Keratinocyte (primary cell): ENCODE measurements at regions not wholly inside any gene's neighbourhood (a gene's known extent, or its start where the extent isn't known, plus 50 kb on each side); places are given as distances from the start of the nearest gene placed in this dataset.

Source experiments
- DNase-seq: peaks from one replicate; pipeline ENCODE4 v3.0.0-alpha.2; 2011; ENCODE audit warnings: low read depth, missing footprints, low spot score
- FAIRE-seq: peaks from 2 replicates; lab custom pipeline; 2011; peaks lifted over from hg19 to GRCh38; lab: Jason Lieb, UNC
- H2AFZ ChIP-seq: 2 replicates; pipeline ENCODE4 v1.6.0; 2012; ENCODE audit warnings: low read length, control low read depth, inconsistent platforms; ENCODE audit not compliant: control insufficient read depth
- H3K27ac ChIP-seq: 2 replicates; pipeline ENCODE4 v1.5.1; 2011; ENCODE audit warnings: low read length; ENCODE audit not compliant: control insufficient read depth, insufficient read depth
- H3K27me3 ChIP-seq: 3 replicates; pipeline ENCODE4 v1.6.0; 2011; ENCODE audit warnings: low read length; ENCODE audit not compliant: control insufficient read depth, insufficient read depth; ENCODE audit errors: extremely low read depth
- H3K36me3 ChIP-seq, 2 experiments: 2 replicates in 1 of 2; 3 replicates in 1 of 2; pipeline ENCODE4 v1.5.1; 2011; ENCODE audit warnings: low read length in 2 of 2, mild to moderate bottlenecking in 1 of 2; ENCODE audit not compliant: control insufficient read depth in 2 of 2, insufficient read depth in 2 of 2; ENCODE audit errors: extremely low read depth in 1 of 2
- H3K4me1 ChIP-seq: 3 replicates; pipeline ENCODE4 v1.5.1; 2011; ENCODE audit warnings: low read length; ENCODE audit not compliant: control insufficient read depth, insufficient read depth; ENCODE audit errors: extremely low read depth
- H3K4me2 ChIP-seq: 3 replicates; pipeline ENCODE4 v1.6.0; 2011; ENCODE audit warnings: low read depth, low read length; ENCODE audit not compliant: control insufficient read depth, insufficient read depth; ENCODE audit errors: extremely low read depth
- H3K4me3 ChIP-seq, 3 experiments: fragments of 200-600 bp in 1 of 3; sonication (generic) in 1 of 3; 2 replicates in 2 of 3; 3 replicates in 1 of 3; pipeline ENCODE4 v1.5.1; 2011 to 2016; ENCODE audit warnings: low read length in 3 of 3, mild to moderate bottlenecking in 3 of 3, control low read depth in 2 of 3, inconsistent platforms in 1 of 3, low read depth in 1 of 3, mixed read lengths in 1 of 3, mixed run types in 1 of 3, moderate library complexity in 1 of 3; ENCODE audit not compliant: control insufficient read depth in 2 of 3, insufficient read depth in 2 of 3; ENCODE audit errors: extremely low read depth in 1 of 3
- H3K79me2 ChIP-seq: 2 replicates; pipeline ENCODE4 v1.6.0; 2012; ENCODE audit warnings: low read length; ENCODE audit not compliant: control insufficient read depth, insufficient read depth
- H3K9ac ChIP-seq: 3 replicates; pipeline ENCODE4 v1.6.0; 2011; ENCODE audit warnings: low read length; ENCODE audit not compliant: control insufficient read depth, insufficient read depth; ENCODE audit errors: extremely low read depth
- H3K9me1 ChIP-seq: 3 replicates; pipeline ENCODE4 v1.6.0; 2011; ENCODE audit warnings: low read length; ENCODE audit not compliant: control insufficient read depth, insufficient read depth; ENCODE audit errors: extremely low read depth
- H3K9me3 ChIP-seq: 2 replicates; pipeline ENCODE4 v1.5.1; 2012; ENCODE audit warnings: low read depth, low read length; ENCODE audit not compliant: control insufficient read depth
- H4K20me1 ChIP-seq: 3 replicates; pipeline ENCODE4 v1.6.0; 2011; ENCODE audit warnings: low read length; ENCODE audit not compliant: control insufficient read depth, insufficient read depth; ENCODE audit errors: extremely low read depth
- EZH2 ChIP-seq: IDR thresholded peaks from one replicate; pipeline ENCODE4 v1.6.1; 2012; ENCODE audit warnings: inconsistent platforms, mild to moderate bottlenecking, low read length, moderate library complexity
- dilution Hi-C: fragments of 300-500 bp; cut with MboI; formaldehyde crosslinking; loops from one replicate; pipeline ENCODE4 v1.7.0; 2020; ENCODE audit warnings: low sequenced_read_pairs; ENCODE audit not compliant: extremely low pct_ligation_motif_present
- TF ChIP-seq, protein P1 (sequence below), 3 experiments: IDR thresholded peaks in 1 of 3; conservative IDR thresholded peaks in 1 of 3; optimal IDR thresholded peaks in 1 of 3; 2 replicates in 2 of 3; 3 replicates in 1 of 3; pipeline versions ENCODE3 to v1.5.1; 2011; ENCODE audit warnings: low read length in 3 of 3, mild to moderate bottlenecking in 3 of 3, moderate library complexity in 2 of 3, control low read depth in 1 of 3, inconsistent platforms in 1 of 3; ENCODE audit not compliant: insufficient read depth in 2 of 3; ENCODE audit errors: extremely low read depth in 1 of 3

DNA sequence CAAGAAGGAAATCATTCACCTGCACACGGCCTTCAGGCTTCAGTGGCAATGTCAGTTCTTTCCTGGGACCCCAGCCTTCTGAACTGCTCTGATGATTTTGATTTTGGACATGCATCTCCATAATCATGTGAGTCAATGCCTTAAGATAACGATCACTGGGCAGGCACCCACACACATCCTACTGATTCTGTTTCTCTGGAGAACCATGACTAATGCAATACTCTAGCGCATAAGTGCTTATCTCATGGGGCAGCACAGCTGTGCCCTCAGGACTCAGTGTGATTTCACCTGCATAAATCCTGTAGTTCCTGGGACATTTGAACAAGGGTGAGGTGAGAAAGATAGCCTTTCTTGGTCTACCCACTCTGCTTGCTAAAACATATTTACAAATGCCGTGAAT is 144.6 kb downstream of the AKAIN1 start:
- H3K4me2 ChIP-seq = no peak overlapping the region
- DNase-seq = no peak
- no peaks in the 10 kb centered on the region for H3K9me3 ChIP-seq
- no peaks in the 10 kb centered on the region for H3K4me1 ChIP-seq
- H3K36me3 ChIP-seq = no peaks in the 10 kb centered on the region
- no peaks in the 10 kb centered on the region for H4K20me1 ChIP-seq
- no peaks in the 10 kb centered on the region for H3K79me2 ChIP-seq
- no peaks in the 10 kb centered on the region for H3K9me1 ChIP-seq
- no peak overlapping the region for H2AFZ ChIP-seq
- FAIRE-seq = no peak
- H3K9ac ChIP-seq = no peak overlapping the region
- H3K4me3 ChIP-seq = no peak overlapping the region
- no peaks in the 10 kb centered on the region for H3K27me3 ChIP-seq
- TF ChIP-seq, protein P1, sequence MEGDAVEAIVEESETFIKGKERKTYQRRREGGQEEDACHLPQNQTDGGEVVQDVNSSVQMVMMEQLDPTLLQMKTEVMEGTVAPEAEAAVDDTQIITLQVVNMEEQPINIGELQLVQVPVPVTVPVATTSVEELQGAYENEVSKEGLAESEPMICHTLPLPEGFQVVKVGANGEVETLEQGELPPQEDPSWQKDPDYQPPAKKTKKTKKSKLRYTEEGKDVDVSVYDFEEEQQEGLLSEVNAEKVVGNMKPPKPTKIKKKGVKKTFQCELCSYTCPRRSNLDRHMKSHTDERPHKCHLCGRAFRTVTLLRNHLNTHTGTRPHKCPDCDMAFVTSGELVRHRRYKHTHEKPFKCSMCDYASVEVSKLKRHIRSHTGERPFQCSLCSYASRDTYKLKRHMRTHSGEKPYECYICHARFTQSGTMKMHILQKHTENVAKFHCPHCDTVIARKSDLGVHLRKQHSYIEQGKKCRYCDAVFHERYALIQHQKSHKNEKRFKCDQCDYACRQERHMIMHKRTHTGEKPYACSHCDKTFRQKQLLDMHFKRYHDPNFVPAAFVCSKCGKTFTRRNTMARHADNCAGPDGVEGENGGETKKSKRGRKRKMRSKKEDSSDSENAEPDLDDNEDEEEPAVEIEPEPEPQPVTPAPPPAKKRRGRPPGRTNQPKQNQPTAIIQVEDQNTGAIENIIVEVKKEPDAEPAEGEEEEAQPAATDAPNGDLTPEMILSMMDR (optimal IDR thresholded peaks at IDR 0.05 in 1 of 3, IDR thresholded peaks at IDR 0.05 in 1 of 3, conservative IDR thresholded peaks at IDR 0.05 in 1 of 3; ENCODE audit: extremely low read depth in 1 of 3, insufficient read depth in 2 of 3, low read length in 3 of 3) = no peak
- TF ChIP-seq EZH2 = no peak
- H3K27ac ChIP-seq = no peak overlapping the region
- dilution Hi-C loops = no loop called here

DNA sequence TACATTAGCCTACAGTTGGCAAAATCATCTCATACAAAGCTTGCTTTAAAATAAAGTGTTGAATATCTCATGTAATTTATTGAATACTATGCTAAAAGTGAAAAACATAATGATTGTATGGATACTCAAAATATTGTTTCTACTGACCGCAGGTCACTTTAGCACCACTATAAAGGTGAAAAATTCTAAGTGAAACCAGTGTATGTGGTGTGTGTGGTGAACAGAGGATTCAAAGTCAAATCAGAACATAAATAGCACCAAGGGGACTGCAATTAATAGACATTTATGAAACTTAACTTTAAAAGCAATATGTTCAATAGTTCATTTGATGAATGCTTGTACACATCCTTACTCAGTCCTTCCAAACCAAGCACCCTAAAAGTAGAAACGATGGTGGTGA is 145.8 kb downstream of the AKAIN1 start:
- no peaks in the 10 kb centered on the region for H3K79me2 ChIP-seq
- H3K4me3 ChIP-seq = no peak overlapping the region
- no peak overlapping the region for H3K9ac ChIP-seq
- no peaks in the 10 kb centered on the region for H3K27me3 ChIP-seq
- no peak overlapping the region for H3K4me2 ChIP-seq
- no peak overlapping the region for H2AFZ ChIP-seq
- H3K9me1 ChIP-seq = no peaks in the 10 kb centered on the region
- dilution Hi-C loops = no loop called here
- no peaks in the 10 kb centered on the region for H3K36me3 ChIP-seq
- TF ChIP-seq, protein P1 (optimal IDR thresholded peaks at IDR 0.05 in 1 of 3, IDR thresholded peaks at IDR 0.05 in 1 of 3, conservative IDR thresholded peaks at IDR 0.05 in 1 of 3; ENCODE audit: extremely low read depth in 1 of 3, insufficient read depth in 2 of 3, low read length in 3 of 3) = no peak
- TF ChIP-seq EZH2 = no peak
- no peaks in the 10 kb centered on the region for H4K20me1 ChIP-seq
- no peak overlapping the region for H3K27ac ChIP-seq
- H3K4me1 ChIP-seq = no peaks in the 10 kb centered on the region
- no peak for FAIRE-seq
- H3K9me3 ChIP-seq = no peaks in the 10 kb centered on the region
- no peak for DNase-seq
